GM18517 (cell line): ENCODE measurements at regions not wholly inside any gene's neighbourhood (a gene's known extent, or its start where the extent isn't known, plus 50 kb on each side); places are given as distances from the start of the nearest gene placed in this dataset.

Source experiments
- ATAC-seq: cut with Tn5 transposase; IDR thresholded peaks from one replicate; pipeline ENCODE4 v1.9.1; 2021; ENCODE audit warnings: mild to moderate bottlenecking, moderate library complexity; ENCODE audit not compliant: unreplicated experiment

DNA sequence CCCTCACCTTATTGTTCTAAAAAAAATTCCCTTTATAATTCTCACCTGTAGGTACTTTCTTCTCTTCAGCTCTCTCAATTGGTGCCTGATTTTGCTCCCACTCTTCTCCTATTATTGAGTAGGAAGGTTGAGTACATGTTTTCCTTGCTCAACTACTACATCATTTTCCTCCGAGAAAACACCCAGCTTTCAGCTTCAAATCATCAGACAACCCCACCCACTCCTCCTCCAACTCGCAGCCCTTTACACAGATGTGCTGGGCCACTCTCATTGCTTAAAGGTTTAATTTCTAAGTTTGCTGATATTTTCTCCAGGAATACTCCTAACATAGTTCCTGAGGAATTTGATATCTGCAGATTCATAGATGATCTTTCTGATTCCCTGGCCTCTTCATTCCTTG is 734.4 kb upstream of the ZEB2 start:
- no peak for ATAC-seq

DNA sequence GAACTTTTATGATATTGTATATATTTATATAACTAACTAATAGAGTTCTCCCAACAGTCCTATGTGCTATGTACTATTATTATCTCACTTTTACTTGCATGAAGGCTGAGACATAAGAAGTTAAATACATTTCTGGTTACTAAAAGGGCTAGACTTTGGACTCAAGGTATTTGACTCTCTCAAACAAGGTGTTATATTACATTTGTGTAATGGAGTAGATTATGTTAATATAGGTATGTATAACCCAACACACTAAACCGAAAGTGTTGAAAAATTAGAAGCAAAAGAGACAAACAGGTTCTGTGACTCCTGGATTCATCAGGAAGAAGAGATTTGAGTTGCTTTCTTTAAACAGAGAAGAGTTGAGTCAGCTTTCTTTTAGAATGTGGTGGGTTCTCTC is 733.6 kb upstream of the ZEB2 start:
- no peak for ATAC-seq

DNA sequence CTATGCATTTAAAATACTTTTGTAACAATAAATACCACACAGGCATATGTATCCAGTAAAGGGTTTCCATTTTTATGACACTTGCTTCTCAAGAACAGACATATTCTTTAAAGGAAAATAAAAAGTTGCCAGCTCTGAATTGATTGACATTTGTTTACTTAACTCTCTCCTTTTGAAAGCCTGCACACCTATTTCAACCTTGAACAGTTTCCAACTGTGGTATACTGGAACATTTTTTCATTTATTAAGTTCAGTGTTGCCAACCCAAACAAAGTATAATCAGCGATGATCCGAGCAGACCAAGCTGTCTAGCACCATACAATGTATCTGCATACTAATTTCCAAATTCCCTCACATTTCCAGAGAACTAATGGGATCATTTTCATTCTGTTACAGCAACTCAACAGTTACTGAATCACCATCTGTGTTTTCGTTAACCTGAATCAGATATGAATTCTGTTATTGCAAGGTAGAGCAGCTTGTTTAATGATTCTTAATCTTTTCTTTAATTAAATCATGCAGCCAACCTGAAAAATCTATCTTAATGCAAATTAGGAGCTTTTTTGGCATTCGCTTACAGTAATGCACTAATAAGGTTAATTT is 725.5 kb upstream of the ZEB2 start:
- no peak for ATAC-seq

DNA sequence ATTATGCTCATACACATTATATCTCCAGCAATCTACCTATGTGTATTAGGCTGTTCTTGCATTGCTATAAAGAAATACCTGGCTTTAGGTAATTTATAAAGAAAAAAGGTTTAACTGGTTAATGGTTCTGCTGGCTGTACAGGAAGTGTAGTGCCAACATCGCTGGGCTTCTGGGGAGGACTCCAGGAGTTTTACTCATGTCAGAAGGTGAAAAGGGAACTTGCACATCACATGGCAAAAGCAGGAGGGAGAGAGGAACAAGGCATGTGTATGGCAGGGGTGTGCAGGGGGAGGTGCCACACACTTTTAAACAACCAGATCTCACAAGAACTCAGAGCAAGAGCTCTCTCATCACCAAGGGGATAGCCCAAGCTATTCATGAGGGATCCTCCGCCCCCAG is 715.4 kb upstream of the ZEB2 start:
- ATAC-seq, result no peak

DNA sequence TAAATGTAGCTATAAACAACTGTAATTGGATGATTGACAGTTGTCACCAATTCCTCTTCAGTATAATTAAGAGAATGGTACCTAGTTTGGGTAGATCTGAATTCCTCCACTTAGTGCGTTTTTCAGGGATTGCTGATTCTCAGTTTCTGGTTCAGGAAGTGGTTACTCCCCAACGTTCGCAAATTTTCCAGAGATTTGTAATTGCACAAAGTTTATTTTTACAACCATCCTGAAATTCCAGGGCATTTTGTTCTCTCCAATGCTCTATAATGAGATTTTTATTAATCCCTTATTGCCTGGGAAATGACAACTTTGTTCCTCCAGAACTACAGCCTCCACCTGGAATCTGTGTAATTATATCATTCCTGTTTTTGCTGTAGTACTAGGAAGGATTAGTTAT is 710.6 kb upstream of the ZEB2 start:
- ATAC-seq, result no peak

DNA sequence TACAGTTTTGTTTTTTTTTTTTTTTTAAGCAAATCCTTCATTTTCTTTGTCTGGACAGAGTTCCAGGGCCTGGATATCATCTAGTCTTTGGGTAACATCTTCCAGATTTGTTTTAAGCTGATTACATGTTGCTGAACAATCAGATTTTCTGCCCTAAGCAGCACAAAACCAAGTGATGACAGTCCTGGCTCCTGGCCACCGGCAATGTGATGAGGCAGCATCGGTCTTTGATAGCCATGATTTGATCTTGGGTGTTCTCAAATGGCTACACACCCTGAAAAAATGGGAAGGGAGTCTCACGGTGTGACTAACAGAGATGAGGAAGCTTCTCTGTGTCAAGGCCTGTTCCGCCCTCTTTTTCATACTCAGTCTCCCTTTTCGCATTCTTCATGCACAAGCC is 708.6 kb upstream of the ZEB2 start:
- no peak for ATAC-seq

DNA sequence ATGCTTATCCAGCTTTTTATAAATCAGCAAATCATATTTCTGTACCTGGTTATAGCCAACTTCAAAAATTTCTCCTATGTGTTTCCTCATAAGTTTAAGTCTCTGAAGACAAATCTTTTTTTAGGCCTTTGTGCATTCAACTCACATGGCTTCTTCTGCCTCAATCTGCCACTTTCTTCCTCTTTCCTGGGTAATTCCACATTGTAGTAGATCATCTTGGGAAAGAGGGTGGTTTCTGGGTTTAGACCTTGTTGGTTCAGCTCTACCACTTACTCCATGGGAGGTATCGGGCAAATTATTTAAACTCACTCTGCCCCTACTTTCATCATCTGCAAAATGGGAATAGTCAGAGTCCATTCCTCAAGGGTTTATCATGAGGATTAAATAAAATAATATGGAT is 707.0 kb upstream of the ZEB2 start:
- no peak for ATAC-seq

DNA sequence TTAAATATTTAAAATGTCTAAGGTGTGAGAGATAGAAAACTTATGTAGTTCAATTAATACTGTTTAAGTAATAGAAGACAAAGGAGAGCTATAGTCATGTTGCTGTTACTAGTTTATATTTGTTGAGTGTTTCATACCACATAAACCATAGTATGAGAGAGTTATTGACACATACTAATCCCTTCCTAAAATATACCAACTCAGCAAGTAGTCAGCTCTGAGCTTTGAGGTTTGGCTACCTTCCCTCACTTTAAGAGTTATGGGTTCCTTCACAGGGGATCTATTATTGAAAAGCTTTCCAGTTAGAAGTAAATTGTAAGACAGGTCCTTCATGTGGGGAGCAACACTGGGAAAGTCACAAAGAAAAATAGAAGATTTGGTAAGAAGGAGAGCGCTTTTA is 701.6 kb upstream of the ZEB2 start:
- ATAC-seq, result no peak

DNA sequence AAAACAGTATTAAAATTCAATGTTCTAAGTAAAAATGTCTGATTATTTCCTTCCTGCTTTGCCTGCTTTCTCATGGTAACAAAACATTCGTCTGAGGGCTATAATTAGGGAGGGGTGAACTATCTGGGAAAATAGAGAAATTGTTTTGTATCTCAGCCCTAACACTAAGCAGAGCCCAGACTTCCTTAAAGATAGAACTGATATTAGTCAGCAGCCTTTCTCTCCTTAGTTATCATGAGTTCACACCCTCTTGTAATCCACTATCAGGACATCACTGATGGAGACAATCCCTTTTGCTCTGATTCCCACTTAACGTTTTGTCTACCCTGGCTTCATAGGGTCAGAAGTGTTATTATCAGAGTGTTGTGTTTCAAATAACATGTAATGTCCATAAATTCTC is 701.1 kb upstream of the ZEB2 start:
- no peak for ATAC-seq

DNA sequence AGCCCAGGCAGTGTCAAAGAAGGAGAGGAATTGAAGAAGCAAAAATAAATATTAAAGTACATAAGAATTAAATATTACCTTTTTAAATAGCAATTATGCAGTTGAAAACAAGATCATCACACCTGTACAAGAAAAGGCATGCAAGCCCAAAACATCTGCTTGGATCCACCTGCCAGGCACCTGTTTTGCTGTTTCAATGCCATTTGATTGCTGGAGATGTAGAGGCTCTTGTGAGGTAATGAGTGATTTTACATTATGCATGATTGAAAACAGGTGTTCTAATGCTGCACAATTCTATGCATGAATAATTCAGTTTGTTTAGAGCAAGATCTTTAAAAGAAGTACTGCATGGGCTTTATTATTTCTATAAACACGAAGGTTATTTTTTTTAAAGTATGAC is 700.6 kb upstream of the ZEB2 start:
- no peak for ATAC-seq

DNA sequence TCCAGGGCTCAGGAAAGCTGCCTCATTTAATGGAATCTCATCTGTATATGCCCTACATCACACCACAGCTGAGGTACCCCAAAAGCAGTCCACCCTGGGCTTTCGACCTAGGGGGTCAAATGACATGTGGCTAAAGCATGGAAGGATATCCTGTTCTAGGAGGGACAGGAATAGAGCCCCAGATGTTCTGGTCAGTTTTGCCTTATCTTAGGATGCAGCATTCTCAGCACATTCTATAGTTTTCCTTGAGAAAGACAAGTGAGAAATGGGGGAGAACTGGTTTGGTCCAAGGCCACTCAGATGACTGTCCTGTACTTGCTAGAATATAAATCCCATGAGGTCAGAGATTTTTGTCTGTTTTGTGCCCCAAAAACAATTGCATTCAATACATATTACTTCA is 688.0 kb upstream of the ZEB2 start:
- ATAC-seq, result no peak

DNA sequence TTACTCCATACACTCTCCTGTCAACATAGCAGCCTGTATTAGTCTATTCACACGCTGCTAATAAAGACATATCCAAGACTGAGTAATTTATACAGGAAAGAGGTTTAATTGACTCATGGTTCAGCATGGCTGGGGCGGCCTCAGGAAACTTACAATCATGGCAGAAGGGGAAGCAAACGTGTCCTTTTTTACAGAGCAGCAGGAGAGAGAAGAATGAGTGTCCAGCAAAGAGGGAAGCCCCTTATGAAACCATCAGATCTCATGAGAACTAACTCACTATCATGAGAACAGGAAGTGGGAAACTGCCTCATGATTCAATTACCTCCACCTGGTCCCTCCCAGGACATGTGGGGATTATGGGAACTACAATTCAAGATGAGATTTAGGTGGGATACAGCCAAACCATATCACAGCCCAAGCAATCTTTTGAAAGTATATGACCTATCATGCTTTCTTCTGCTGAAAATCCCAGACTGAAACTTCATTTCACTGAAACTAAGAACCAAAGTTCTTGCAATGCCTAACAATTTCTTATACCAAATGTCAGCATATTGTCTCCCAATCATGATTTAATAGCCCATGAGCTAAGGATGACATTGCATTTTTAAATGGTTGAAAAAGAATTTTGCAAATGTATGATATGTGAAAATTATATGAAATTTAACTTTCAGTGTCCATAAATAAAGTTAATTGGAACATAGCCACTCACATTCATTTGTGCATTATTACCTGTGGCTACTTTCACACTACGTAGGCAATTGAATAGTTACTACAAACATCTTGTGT is 686.8 kb upstream of the ZEB2 start:
- ATAC-seq, result no peak

DNA sequence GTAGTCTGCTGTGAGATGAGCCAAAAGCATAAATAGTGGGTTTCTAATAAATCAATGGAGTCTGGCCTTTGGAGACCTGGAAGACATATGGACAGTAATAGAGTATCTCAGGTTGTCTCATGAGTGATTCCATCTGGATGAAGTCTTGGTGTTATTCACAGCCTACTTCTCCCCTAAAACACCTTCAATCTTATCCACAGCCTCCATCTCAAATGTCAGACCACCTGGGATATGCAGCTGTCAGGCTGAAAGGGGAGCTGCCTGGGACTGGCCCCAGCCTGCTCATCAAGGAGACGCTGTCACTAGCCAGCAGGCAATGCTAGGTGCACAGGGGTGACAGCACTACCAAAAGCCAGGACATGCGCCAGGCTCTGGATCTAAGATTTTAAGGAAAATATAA is 684.0 kb upstream of the ZEB2 start:
- ATAC-seq, result no peak

DNA sequence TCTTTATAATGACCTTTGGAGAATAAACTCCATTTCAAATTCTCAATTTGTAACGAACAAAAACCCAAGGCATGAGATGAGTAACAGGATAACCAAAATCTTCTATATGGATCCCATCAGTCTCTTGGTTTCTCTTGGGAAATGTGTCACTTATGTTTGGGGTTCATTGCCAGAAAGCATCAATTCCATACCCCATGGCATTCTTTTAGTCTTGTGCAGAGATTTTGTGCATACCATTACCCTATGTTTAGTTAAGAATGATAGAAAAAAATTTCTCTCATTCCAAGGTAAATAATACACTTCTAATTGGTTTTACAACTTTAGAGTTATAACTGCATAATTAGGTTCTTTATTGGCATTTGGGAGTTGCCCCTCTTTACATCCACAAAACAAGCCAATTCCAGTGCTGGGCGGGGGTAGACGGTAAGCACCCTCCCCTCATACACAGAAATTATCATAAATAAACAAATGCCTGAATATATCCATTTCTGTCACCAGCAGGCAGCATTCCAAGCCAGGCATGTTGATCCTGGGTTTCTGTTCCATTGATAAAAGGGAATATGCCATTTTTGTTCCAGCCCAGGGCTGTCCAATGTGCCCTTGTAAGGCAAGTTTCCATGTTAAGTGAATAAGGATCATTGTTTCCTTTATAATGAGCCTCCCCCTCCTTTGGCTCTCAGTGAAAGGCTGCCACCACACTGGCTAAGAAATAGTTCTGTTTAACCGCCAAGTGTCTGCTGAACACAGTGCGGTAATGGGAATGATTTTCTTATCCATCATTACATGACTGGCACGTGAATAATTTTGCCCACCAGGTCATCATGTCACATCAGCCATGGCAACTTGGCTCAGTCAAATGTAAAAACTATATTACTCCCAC is 680.1 kb upstream of the ZEB2 start:
- ATAC-seq, result no peak

DNA sequence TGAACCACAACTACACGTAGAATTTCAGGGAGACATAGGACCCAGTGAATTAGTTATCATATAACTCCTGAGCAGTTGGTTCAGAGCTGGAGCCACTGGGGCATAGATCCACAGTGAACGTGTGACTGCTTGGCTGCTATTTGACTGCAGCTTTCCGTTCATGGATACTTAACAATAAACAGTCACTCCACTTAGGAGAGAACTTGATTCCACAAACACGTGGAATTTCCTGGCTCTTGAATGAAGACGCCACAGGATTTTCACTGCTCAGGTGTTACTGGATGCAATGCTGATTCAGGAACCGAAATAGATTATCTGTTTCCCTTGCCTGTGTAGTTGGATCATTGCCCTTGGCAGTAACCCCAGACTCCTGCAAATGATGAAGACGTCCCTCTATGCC is 679.1 kb upstream of the ZEB2 start:
- ATAC-seq, result no peak

DNA sequence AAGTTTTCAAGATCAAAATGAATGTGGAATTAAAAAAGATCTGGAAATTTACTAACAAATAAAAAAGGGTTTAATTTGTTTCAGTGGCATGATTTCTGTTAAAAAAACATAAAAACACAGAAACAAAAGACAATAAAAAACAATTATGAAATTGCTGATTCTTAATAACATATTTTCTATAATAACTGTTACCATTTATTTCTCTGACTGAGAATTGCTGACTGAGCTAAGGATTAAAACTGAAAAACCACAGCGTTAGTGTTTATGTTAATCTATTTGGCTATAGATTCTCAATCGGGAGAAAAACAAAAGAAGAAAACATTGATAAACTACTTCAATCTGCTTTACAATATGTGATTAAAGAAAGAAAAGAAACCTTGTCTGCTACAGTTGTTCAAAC is 678.6 kb upstream of the ZEB2 start:
- ATAC-seq, result no peak

DNA sequence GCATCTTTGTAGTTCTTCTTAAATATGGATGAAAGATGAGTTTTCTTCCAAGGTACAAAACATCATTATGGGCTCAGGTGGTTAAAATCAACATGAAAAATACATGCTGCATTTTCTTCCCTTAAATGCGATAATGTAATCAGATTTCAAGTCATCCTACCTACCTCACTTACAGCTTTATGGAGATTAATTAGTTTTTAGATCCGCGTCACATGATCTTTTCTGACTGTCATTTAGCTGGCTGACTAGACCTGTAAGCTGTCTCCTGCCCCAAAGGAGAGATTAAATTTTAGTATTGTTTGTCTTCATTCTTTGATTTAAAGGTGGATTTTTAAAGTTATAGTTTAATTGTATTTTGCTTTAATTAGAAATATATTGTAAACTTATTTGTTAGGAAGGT is 678.0 kb upstream of the ZEB2 start:
- ATAC-seq, result no peak

DNA sequence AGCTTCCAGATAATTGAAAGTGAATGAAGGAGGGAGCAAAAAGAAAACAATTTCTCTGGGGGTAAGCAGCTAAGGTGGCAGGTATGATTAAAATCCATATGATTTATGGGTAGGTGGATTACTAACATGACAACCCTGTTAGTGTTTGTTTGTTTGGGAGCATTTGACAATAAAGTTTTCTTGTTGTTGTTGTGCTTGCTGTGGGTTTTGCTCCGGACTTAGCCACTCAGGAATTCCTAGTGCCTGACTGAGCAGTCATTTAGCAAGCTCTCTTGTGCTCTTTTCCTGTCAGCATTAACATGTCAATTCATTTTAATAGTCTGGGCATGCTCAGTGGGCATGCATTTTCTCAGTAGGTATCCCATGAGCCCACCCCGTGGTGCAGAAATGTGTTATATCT is 674.8 kb upstream of the ZEB2 start:
- ATAC-seq, result no peak

DNA sequence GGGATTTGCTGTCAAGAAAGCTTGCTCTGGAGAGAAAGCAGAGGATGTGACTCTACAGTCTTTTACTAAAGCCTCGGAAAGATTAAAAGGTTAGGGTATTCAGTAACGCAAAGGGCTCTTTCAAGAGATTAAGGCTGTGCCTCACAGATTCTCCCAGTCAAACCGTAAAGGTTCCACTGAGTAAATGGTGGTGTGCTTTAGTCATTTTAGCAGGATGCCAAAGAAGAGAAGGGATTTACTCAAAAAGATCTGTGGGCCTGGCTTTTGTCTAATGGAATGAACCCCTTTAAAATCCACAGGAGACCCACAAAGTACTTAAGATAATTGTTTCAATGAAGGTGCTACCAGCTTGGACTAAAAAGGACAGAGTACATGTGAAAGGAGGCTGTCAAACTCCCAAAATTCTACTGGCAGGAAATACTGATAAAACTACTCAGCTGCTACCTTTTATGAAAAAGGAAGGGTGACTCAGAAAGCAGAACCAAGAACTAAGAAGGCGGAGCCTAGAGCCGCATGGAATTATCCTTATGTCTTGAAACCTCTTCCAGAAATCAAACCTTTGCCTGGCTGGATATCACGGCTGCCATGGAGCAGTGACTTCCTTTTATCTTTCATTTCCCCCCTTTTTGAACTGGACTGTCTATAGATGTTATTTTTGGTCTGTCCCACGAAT is 670.2 kb upstream of the ZEB2 start:
- no peak for ATAC-seq

DNA sequence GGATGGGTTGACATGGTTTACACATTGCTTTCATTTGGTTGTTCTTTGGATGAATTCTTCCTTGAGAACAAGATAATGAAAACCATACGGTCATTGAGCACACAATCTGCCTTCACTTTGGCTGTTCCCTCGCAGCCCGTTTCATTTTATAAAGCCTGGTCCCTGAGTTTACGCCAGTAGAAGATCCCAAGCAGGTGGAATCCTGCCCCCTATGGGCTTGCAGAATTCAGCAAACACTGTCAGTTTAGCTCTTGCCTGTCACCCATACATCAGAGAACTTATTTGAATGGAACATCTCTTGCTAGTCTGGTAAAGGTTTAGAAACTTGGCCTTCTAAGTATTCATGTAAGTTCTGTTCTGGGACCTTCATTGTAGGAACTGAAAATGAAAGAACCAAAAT is 666.4 kb upstream of the ZEB2 start:
- ATAC-seq, result no peak

DNA sequence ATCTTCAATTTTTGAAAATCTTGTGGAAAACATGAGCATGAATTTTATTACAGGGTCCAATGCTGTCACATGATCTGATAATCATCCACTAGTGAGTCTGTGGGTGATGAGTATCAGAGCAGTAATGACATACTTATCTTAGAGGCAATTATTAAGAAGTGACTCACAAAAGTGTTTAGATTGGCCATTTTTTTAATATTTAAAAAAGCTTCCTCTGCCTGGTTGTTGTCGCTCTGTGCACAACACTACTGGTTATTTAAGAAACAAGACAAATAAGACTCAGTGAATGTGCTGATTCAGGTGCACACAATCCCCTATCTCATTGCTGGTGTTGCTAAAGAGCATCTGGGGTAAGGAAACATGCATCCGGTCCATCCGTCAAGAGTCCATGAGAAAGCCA is 665.8 kb upstream of the ZEB2 start:
- no peak for ATAC-seq
